ENCODE measurements at regions not wholly inside any gene's neighbourhood (a gene's known extent, or its start where the extent isn't known, plus 50 kb on each side); places are given as distances from the start of the nearest gene placed in this dataset.

GRCh38 chr13:78786459-78786858, 127.5 kb upstream of the OBI1 start:
- Histone ChIP-seq H4K5ac (ENCODE audit: insufficient read length, low read depth, low read length) (no peak overlapping the region), H3K23me2 (ENCODE audit: low read depth, low read length) (no peaks in the 10 kb centered on the region), H2BK20ac (ENCODE audit: low read length) (no peak overlapping the region), H3K4ac (replicated peaks; ENCODE audit: insufficient read length, low read depth, low read length) (no peak overlapping the region), H3K56ac (replicated peaks; ENCODE audit: insufficient read length, low read depth, low read length) (no peak overlapping the region), H3K9me3 (ENCODE audit: insufficient read depth in 2 of 2, low read depth in 1 of 2, low read length in 1 of 2) (no peaks in the 10 kb centered on the region), H2BK12ac (ENCODE audit: low read depth, low read length) (no peak overlapping the region), H2BK5ac (ENCODE audit: low read depth, low read length) (no peak overlapping the region), H3K79me1 (ENCODE audit: low read depth, low read length) (no peaks in the 10 kb centered on the region), H3K9ac (replicated peaks in 1 of 4; ENCODE audit: extremely low read depth in 1 of 4, low read depth in 3 of 4, low read length in 3 of 4) (no peak overlapping the region), H3K27ac (ENCODE audit: low read depth, low read length) (no peak overlapping the region), H3K18ac (ENCODE audit: extremely low read depth, low read length) (no peak overlapping the region), H2BK15ac (ENCODE audit: low read length) (no peak overlapping the region), H3K36me3 (ENCODE audit: control insufficient read depth in 2 of 4, insufficient read depth in 4 of 4, low read length in 3 of 4) (no peaks in the 10 kb centered on the region), H2AK5ac (ENCODE audit: low read depth, low read length) (no peak overlapping the region), H2AFZ (ENCODE audit: low read length) (peak overlapping the region; percentile 92; the same call in 1 of the 2 replicates), H4K91ac (replicated peaks; ENCODE audit: insufficient read length, low read length) (no peak overlapping the region), H3K4me2 (ENCODE audit: insufficient read depth in 1 of 2, low read depth in 2 of 2, low read length in 2 of 2) (no peak overlapping the region), H3K23ac (ENCODE audit: insufficient read length) (no peak overlapping the region), H4K8ac (ENCODE audit: extremely low read depth, insufficient read depth, low read length) (no peak overlapping the region), H3K79me2 (ENCODE audit: control insufficient read depth in 1 of 2, insufficient read depth in 2 of 2, low read length in 2 of 2) (no peaks in the 10 kb centered on the region), H3K27me3 (replicated peaks in 1 of 4; ENCODE audit: control insufficient read depth in 3 of 4, extremely low read depth in 1 of 4, insufficient read depth in 3 of 4, low read length in 3 of 4) (peaks cover 0 to 1% (median 0%) of the 10 kb centered on the region in 4 experiments; a peak in 1 of 7 replicates), H2BK120ac (replicated peaks; ENCODE audit: low read depth, low read length) (no peak overlapping the region), H3K4me3 (ENCODE audit: extremely low read depth in 1 of 4, insufficient read depth in 2 of 4, low read depth in 3 of 4, low read length in 4 of 4) (no peak overlapping the region), H4K20me1 (replicated peaks in 1 of 2; ENCODE audit: control insufficient read depth in 1 of 2, insufficient read depth in 2 of 2, low read length in 2 of 2) (no peaks in the 10 kb centered on the region), H3K14ac (ENCODE audit: insufficient read length) (no peak overlapping the region), H3K4me1 (replicated peaks in 1 of 4; ENCODE audit: control insufficient read depth in 3 of 4, insufficient read depth in 4 of 4, low read length in 3 of 4) (peaks cover 0 to 4% (median 0%) of the 10 kb centered on the region in 4 experiments; a peak in 1 of 7 replicates)
- no peak for TF ChIP-seq GTF2F1 (IDR thresholded peaks at IDR 0.05; ENCODE audit: borderline replicate concordance, low read depth, low read length)
- CTCF ChIA-PET (ENCODE audit: partially characterized antibody), result interaction anchor here (0.6 to 1.6 kb wide), 6 partner anchors 18 to 648 kb away, joined by 3 to 4 read pairs (median 3); no protein-coding TSS in a partner anchor
- POLR2A ChIA-PET (ENCODE audit: partially characterized antibody), result interaction anchor here (0.6 kb wide), 1 partner anchor 47 kb away, joined by 3 read pairs; no protein-coding TSS in a partner anchor
- 87% methylated on average over 1 of the region's 1 CpG; no CpG with 5 or more reads in 1 of the 2 experiments for WGBS, 2 experiments (ENCODE audit: extremely low coverage in 1 of 2, insufficient coverage in 1 of 2, insufficient read length in 1 of 2, insufficient replicate concordance in 2 of 2, low coverage in 1 of 2, low lambda C conversion rate in 2 of 2, missing lambda C conversion rate in 1 of 2)
- FAIRE-seq (no peak), DNase-seq (ENCODE audit: low read depth in 1 of 2, low spot score in 2 of 2) (no peak)

Measured in H1 (cell line).